ENCODE measurements at regions not wholly inside any gene's neighbourhood (a gene's known extent, or its start where the extent isn't known, plus 50 kb on each side); places are given as distances from the start of the nearest gene placed in this dataset.

DNA sequence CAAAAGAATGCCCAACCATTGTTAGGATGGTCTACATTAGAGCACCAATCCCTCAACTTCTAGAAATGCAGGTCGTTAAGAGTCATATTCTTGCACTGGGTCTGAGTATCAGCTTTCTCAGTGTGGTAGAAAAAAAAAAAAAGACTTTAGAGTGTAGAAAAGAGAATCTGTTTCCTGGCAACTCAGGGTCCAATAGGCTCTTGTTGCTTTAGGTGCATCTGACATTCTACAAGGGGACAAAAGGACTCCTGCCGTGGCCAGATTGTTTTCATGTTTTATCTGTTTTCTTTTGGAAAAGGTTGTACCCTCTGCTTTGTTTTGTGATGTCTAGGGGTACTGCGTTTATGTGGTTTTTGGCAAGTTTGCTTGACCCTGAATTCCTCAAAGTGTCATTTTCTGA, 105.4 kb upstream of the KCNK2 start:
- no peak for TF ChIP-seq CTCF (IDR thresholded peaks at IDR 0.05; ENCODE audit: low read depth, low read length)
- TF ChIP-seq EZH2phosphoT487 (IDR thresholded peaks at IDR 0.05; ENCODE audit: low read depth): no peak
- Histone ChIP-seq H4K20me1 (ENCODE audit: insufficient read depth, low read length) (no peaks in the 10 kb centered on the region), H3K27me3 (ENCODE audit: low read depth, low read length) (peaks cover 8% of the 10 kb centered on the region; the same call in 1 of the 2 replicates), H2AFZ (ENCODE audit: low read depth, low read length) (no peak overlapping the region), H3K4me1 (ENCODE audit: low read length) (no peaks in the 10 kb centered on the region), H3K9me3 (ENCODE audit: insufficient read depth, low read length) (no peaks in the 10 kb centered on the region), H3K36me3 (replicated peaks; ENCODE audit: low read depth, low read length) (no peaks in the 10 kb centered on the region), H3K27ac (ENCODE audit: low read length) (no peak overlapping the region), H3K4me3 (ENCODE audit: low read length) (no peak overlapping the region), H3K9ac (ENCODE audit: low read length) (no peak overlapping the region), H3K4me2 (ENCODE audit: low read length) (no peak overlapping the region), H3K79me2 (ENCODE audit: low read length) (no peaks in the 10 kb centered on the region)

DNA sequence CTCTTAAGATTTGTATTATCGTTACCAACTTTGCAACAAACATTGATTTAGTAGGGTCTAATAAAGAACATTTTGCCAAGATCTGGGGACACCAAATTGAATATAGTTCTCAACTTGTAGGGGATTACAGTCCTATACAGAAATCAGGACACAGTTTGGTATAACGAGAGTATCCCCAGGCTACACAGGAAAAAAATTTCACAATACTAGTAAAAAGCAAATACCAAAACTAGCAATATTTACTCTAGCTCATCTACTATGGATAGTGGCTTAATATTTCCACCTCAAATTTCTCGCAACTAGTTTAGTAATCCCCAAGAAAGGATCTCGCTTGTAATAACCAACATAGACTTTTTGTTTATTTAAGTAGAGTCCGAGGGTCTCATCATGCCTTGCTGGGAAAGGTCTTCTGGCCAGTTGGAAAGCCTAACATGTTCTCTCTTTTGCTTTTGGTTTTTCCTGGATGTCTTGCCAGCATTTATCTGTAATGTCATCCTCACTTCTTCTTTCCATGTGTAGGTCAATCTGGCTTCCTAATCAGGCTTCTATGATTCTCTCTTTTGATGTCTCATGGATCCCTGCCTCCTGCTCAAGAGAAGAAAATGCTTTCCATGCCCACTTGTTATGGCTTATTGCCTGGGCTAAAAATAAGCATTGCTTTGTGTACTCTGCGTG, 104.7 kb upstream of the KCNK2 start:
- no peak overlapping the region for H3K27ac ChIP-seq (ENCODE audit: low read length)
- no peaks in the 10 kb centered on the region for H3K36me3 ChIP-seq (replicated peaks; ENCODE audit: low read depth, low read length)
- no peaks in the 10 kb centered on the region for H3K4me1 ChIP-seq (ENCODE audit: low read length)
- no peaks in the 10 kb centered on the region for H3K9me3 ChIP-seq (ENCODE audit: insufficient read depth, low read length)
- no peaks in the 10 kb centered on the region for H4K20me1 ChIP-seq (ENCODE audit: insufficient read depth, low read length)
- TF ChIP-seq CTCF (IDR thresholded peaks at IDR 0.05; ENCODE audit: low read depth, low read length) (no peak), EZH2phosphoT487 (IDR thresholded peaks at IDR 0.05; ENCODE audit: low read depth) (no peak)
- no peak overlapping the region for H3K4me2 ChIP-seq (ENCODE audit: low read length)
- no peak overlapping the region for H3K4me3 ChIP-seq (ENCODE audit: low read length)
- H3K27me3 ChIP-seq (ENCODE audit: low read depth, low read length): peaks cover 8% of the 10 kb centered on the region; the same call in 1 of the 2 replicates
- no peak overlapping the region for H3K9ac ChIP-seq (ENCODE audit: low read length)
- H2AFZ ChIP-seq (ENCODE audit: low read depth, low read length): no peak overlapping the region
- H3K79me2 ChIP-seq (ENCODE audit: low read length): no peaks in the 10 kb centered on the region

DNA sequence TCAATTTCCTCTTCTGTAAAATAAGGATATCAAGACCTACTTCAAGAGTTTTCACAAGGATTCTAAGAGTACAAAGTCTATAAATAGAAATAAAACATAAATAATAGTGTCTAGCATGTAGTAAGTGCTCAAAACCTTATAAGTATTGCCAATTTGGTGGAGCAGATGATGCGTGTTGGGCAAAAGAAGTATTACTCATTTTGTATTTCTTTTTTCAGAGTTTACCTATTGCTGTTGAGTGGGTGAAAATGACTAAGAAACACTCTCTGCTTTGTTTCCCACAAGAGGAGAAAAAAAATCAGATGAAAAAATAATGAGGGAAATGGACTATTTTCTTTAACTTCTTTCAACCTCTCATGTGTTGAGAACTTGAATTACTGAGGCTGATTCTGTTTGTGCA, 103.3 kb upstream of the KCNK2 start:
- Histone ChIP-seq H3K27ac (ENCODE audit: low read length) (no peak overlapping the region), H3K36me3 (replicated peaks; ENCODE audit: low read depth, low read length) (no peaks in the 10 kb centered on the region), H3K4me2 (ENCODE audit: low read length) (no peak overlapping the region), H3K27me3 (ENCODE audit: low read depth, low read length) (peaks cover 8% of the 10 kb centered on the region; the same call in 1 of the 2 replicates), H3K9ac (ENCODE audit: low read length) (no peak overlapping the region), H3K9me3 (ENCODE audit: insufficient read depth, low read length) (no peaks in the 10 kb centered on the region), H3K4me3 (ENCODE audit: low read length) (no peak overlapping the region), H2AFZ (ENCODE audit: low read depth, low read length) (no peak overlapping the region), H3K79me2 (ENCODE audit: low read length) (no peaks in the 10 kb centered on the region), H3K4me1 (ENCODE audit: low read length) (no peaks in the 10 kb centered on the region), H4K20me1 (ENCODE audit: insufficient read depth, low read length) (no peaks in the 10 kb centered on the region)
- TF ChIP-seq CTCF (IDR thresholded peaks at IDR 0.05; ENCODE audit: low read depth, low read length) (no peak), EZH2phosphoT487 (IDR thresholded peaks at IDR 0.05; ENCODE audit: low read depth) (no peak)

DNA sequence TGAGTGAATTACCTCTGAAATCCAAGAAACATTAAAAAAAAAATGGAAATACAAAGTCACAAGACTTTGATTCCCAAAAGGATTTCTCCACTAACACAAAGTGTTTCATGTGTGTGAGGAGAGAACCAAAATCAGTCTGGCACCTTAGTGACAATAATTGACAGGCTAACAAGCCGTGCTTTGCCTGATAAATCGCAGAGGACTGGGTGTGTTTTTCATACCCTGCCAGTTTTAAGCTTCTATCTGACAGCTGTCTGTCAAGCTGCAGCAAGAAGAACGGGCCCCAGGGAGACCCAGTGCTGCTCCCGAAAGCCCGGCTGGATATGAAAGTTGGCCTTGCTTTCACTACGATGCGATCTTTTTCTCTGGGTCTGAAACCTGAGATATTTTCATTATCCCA, 101.6 kb upstream of the KCNK2 start:
- no peaks in the 10 kb centered on the region for H3K79me2 ChIP-seq (ENCODE audit: low read length)
- H4K20me1 ChIP-seq (ENCODE audit: insufficient read depth, low read length): no peaks in the 10 kb centered on the region
- H3K4me3 ChIP-seq (ENCODE audit: low read length): no peak overlapping the region
- H2AFZ ChIP-seq (ENCODE audit: low read depth, low read length): no peak overlapping the region
- no peak overlapping the region for H3K4me2 ChIP-seq (ENCODE audit: low read length)
- peaks cover 8% of the 10 kb centered on the region; the same call in 1 of the 2 replicates for H3K27me3 ChIP-seq (ENCODE audit: low read depth, low read length)
- TF ChIP-seq CTCF (IDR thresholded peaks at IDR 0.05; ENCODE audit: low read depth, low read length) (no peak), EZH2phosphoT487 (IDR thresholded peaks at IDR 0.05; ENCODE audit: low read depth) (no peak)
- no peaks in the 10 kb centered on the region for H3K4me1 ChIP-seq (ENCODE audit: low read length)
- no peak overlapping the region for H3K9ac ChIP-seq (ENCODE audit: low read length)
- H3K36me3 ChIP-seq (replicated peaks; ENCODE audit: low read depth, low read length): no peaks in the 10 kb centered on the region
- no peak overlapping the region for H3K27ac ChIP-seq (ENCODE audit: low read length)
- H3K9me3 ChIP-seq (ENCODE audit: insufficient read depth, low read length): no peaks in the 10 kb centered on the region

All from OCI-LY3 (cell line).